ENCODE measurements at regions not wholly inside any gene's neighbourhood (a gene's known extent, or its start where the extent isn't known, plus 50 kb on each side); places are given as distances from the start of the nearest gene placed in this dataset.
"Not testable (repeated sequence)": the region's sequence is repeated elsewhere in the genome, so short reads cannot be mapped to it uniquely, and the experiment has no call there.

DNA sequence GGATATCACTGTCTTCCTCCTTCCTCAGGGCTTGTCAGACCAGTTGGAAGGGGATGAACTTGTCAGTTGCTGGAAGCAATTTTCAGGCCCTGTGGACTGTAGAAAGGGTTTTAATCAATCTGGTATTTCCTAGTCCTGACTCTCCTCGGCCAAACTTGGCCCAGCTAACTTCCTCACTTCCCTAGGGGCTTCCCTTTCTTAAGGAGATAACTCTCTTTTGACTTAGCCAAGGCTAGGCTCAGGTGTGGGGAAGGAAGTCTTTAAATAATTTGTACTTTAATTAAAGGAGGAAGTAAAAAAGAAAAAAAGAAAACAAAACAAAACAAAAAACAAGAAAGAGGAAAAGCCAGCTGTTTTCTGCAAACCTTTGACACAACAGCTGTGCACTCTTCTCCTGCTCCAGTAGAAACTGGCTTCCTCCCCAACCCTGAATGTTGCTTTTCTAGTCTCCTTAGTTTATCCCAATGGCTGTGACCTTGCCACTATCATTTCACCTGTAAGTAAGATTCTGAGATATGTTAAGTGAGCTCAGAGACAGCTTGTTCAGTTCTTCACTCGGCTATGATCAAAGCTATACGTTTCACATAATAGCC lies 53.0 kb upstream of the ST3GAL6 start:
- in situ Hi-C loops (cut with MboI; ENCODE audit: low sequenced_read_pairs, unreplicated experiment), result no loop called here
- DNase-seq (ENCODE audit: low spot score), result no peak
- TF ChIP-seq, protein P1, sequence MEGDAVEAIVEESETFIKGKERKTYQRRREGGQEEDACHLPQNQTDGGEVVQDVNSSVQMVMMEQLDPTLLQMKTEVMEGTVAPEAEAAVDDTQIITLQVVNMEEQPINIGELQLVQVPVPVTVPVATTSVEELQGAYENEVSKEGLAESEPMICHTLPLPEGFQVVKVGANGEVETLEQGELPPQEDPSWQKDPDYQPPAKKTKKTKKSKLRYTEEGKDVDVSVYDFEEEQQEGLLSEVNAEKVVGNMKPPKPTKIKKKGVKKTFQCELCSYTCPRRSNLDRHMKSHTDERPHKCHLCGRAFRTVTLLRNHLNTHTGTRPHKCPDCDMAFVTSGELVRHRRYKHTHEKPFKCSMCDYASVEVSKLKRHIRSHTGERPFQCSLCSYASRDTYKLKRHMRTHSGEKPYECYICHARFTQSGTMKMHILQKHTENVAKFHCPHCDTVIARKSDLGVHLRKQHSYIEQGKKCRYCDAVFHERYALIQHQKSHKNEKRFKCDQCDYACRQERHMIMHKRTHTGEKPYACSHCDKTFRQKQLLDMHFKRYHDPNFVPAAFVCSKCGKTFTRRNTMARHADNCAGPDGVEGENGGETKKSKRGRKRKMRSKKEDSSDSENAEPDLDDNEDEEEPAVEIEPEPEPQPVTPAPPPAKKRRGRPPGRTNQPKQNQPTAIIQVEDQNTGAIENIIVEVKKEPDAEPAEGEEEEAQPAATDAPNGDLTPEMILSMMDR (IDR thresholded peaks at IDR 0.05; ENCODE audit: borderline replicate concordance, control extremely low read depth, extremely low read depth, insufficient read depth, missing control alignments), result no peak

- in situ Hi-C loops (cut with MboI; ENCODE audit: low sequenced_read_pairs, unreplicated experiment), result no loop called here
These were observed 51.7 kb upstream of the ST3GAL6 start for GRCh38 chr3:98711426-98711825.

GRCh38 chr3:98712726-98713125 lies 50.4 kb upstream of the ST3GAL6 start:
- TF ChIP-seq, protein P1 (IDR thresholded peaks at IDR 0.05; ENCODE audit: borderline replicate concordance, control extremely low read depth, extremely low read depth, insufficient read depth, missing control alignments), result no peak
- in situ Hi-C loops (cut with MboI; ENCODE audit: low sequenced_read_pairs, unreplicated experiment), result no loop called here
- no peak for DNase-seq (ENCODE audit: low spot score)

More at GRCh38 chr3:98711426-98711825, 51.7 kb upstream of the ST3GAL6 start:
- TF ChIP-seq, protein P1 (IDR thresholded peaks at IDR 0.05; ENCODE audit: borderline replicate concordance, control extremely low read depth, extremely low read depth, insufficient read depth, missing control alignments), result no peak
- DNase-seq (ENCODE audit: low spot score), result no peak

- in situ Hi-C loops (cut with MboI; ENCODE audit: low sequenced_read_pairs, unreplicated experiment); DNase-seq (ENCODE audit: low spot score): not testable (repeated sequence)
These were observed 49.8 kb upstream of the ST3GAL6 start for GRCh38 chr3:98713332-98713731.
